ENCODE measurements at regions not wholly inside any gene's neighbourhood (a gene's known extent, or its start where the extent isn't known, plus 50 kb on each side); places are given as distances from the start of the nearest gene placed in this dataset.

- no peak for DNase-seq (ENCODE audit: low read depth in 2 of 2)
These were observed 74.3 kb downstream of the RFLNA start for GRCh38 chr12:124369055-124369826.

GRCh38 chr12:124368421-124369032, 73.6 kb downstream of the RFLNA start:
- no peak for DNase-seq (ENCODE audit: low read depth in 2 of 2)

GRCh38 chr12:124365726-124366430, 71.0 kb downstream of the RFLNA start:
- no peak for DNase-seq (ENCODE audit: low read depth in 2 of 2)
